Right lobe of liver (tissue), 4 donors: ENCODE measurements at regions not wholly inside any gene's neighbourhood (a gene's known extent, or its start where the extent isn't known, plus 50 kb on each side); places are given as distances from the start of the nearest gene placed in this dataset.

Experiments
- POLR2A ChIP-seq: fragments of 450-650 bp; IDR thresholded peaks from one replicate; pipeline ENCODE4 v1.6.1; 2017; ENCODE audit warnings: antibody characterized with exemption, mild to moderate bottlenecking
- TF ChIP-seq, protein P1 (sequence below), 4 donors: fragments of 200-600 bp in 3 of 4; fragments of 450-650 bp in 1 of 4; IDR thresholded peaks; one replicate each; pipeline versions ENCODE4 v1.5.1 to v1.8.0; 2016 to 2022; ENCODE audit warnings: antibody characterized with exemption in 4 of 4, mild to moderate bottlenecking in 2 of 4
- donor health status: DM: no; HTN: no; CAD: no.
- donor health status: DM: no; HTN: no; CAD: no.
- donor health status: DM: no; HTN: yes; CAD: no.

DNA sequence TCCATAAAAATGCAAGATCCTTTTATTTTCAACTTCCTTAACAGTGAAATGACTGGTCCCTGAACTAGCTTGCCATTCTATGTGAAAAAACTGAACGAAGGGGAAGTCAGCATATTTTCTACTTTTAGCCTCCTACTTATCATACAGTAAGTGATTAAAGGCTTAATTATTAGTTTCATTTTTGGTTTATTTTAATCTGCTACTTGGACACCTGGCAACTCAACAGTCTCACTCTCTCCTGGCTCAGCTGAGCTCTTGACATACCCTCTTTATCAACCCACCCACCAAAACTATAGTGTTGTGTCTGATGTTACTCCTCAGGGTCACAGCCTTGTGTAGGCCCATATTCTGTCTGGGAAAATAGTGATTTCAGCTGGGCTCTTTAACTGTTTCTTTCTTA lies 86.2 kb upstream of the CPXCR1 start:
- no peak for TF ChIP-seq POLR2A
- TF ChIP-seq, protein P1, sequence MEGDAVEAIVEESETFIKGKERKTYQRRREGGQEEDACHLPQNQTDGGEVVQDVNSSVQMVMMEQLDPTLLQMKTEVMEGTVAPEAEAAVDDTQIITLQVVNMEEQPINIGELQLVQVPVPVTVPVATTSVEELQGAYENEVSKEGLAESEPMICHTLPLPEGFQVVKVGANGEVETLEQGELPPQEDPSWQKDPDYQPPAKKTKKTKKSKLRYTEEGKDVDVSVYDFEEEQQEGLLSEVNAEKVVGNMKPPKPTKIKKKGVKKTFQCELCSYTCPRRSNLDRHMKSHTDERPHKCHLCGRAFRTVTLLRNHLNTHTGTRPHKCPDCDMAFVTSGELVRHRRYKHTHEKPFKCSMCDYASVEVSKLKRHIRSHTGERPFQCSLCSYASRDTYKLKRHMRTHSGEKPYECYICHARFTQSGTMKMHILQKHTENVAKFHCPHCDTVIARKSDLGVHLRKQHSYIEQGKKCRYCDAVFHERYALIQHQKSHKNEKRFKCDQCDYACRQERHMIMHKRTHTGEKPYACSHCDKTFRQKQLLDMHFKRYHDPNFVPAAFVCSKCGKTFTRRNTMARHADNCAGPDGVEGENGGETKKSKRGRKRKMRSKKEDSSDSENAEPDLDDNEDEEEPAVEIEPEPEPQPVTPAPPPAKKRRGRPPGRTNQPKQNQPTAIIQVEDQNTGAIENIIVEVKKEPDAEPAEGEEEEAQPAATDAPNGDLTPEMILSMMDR (IDR thresholded peaks at IDR 0.05): no peak
